Osteocyte (in vitro differentiated cells): ENCODE measurements at regions not wholly inside any gene's neighbourhood (a gene's known extent, or its start where the extent isn't known, plus 50 kb on each side); places are given as distances from the start of the nearest gene placed in this dataset.

ENCODE experiments used
- DNase-seq: peaks from one replicate; pipeline ENCODE4 v3.0.0; 2021; ENCODE audit warnings: mixed read lengths; ENCODE audit not compliant: unreplicated experiment; ENCODE audit errors: extremely low spot score
- H3K27ac Mint-ChIP-seq: one replicate; pipeline ENCODE4 v1.8.0; 2021; ENCODE audit warnings: mild to moderate bottlenecking, mixed read lengths; ENCODE audit not compliant: unreplicated experiment
- H3K27me3 Mint-ChIP-seq: one replicate; pipeline ENCODE4 v1.8.0; 2021; ENCODE audit warnings: mixed read lengths; ENCODE audit not compliant: unreplicated experiment
- H3K36me3 Mint-ChIP-seq: one replicate; pipeline ENCODE4 v1.8.0; 2021; ENCODE audit warnings: mixed read lengths; ENCODE audit not compliant: unreplicated experiment
- H3K4me1 Mint-ChIP-seq: one replicate; pipeline ENCODE4 v1.8.0; 2021; ENCODE audit warnings: mixed read lengths; ENCODE audit not compliant: unreplicated experiment
- H3K4me3 Mint-ChIP-seq: one replicate; pipeline ENCODE4 v1.8.0; 2021; ENCODE audit warnings: mild to moderate bottlenecking, moderate library complexity, mixed read lengths; ENCODE audit not compliant: unreplicated experiment
- H3K9me3 Mint-ChIP-seq: one replicate; pipeline ENCODE4 v1.8.0; 2021; ENCODE audit warnings: mixed read lengths; ENCODE audit not compliant: unreplicated experiment
- CTCF ChIP-seq: fragments of 200-600 bp; sonication (generic); IDR thresholded peaks from 2 replicates; pipeline ENCODE4 v1.5.0; 2021; ENCODE audit warnings: antibody characterized with exemption, mild to moderate bottlenecking, moderate library complexity

- H3K36me3 Mint-ChIP-seq: no peaks in the 10 kb centered on the region
- TF ChIP-seq CTCF: no peak
- no peak overlapping the region for H3K4me3 Mint-ChIP-seq
- no peak overlapping the region for H3K27ac Mint-ChIP-seq
- DNase-seq: no peak
- no peaks in the 10 kb centered on the region for H3K4me1 Mint-ChIP-seq
- H3K9me3 Mint-ChIP-seq: no peaks in the 10 kb centered on the region
- no peaks in the 10 kb centered on the region for H3K27me3 Mint-ChIP-seq
Measured at GRCh38 chr1:193741228-193741627, 554.8 kb upstream of the B3GALT2 start.

DNA sequence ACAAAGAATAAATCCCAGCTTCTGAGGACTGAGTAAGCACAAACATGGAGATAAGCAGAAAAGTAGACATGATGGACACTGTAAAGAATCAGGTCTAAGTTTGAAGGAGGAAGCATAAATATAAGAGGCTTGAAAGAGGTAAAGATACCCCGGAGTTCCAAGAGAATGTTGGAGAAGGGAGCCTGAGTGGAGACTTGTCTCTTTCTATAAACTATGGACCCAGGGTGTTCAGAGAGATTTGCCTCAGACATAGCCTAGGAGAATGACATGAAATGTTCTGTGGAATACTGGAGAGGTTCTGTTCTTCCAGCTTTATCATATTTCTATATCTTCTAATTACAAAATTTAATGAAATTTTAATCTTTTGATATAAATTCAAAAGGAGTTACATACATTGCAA is 554.3 kb upstream of the B3GALT2 start:
- Mint-ChIP-seq H3K36me3 (no peaks in the 10 kb centered on the region), H3K4me3 (no peak overlapping the region), H3K27me3 (no peaks in the 10 kb centered on the region), H3K4me1 (no peaks in the 10 kb centered on the region), H3K27ac (no peak overlapping the region), H3K9me3 (no peaks in the 10 kb centered on the region)
- no peak for TF ChIP-seq CTCF
- DNase-seq: no peak

- no peak for DNase-seq
- Mint-ChIP-seq H3K9me3 (no peaks in the 10 kb centered on the region), H3K4me1 (peaks cover 4% of the 10 kb centered on the region), H3K36me3 (no peaks in the 10 kb centered on the region), H3K27ac (no peak overlapping the region), H3K27me3 (no peaks in the 10 kb centered on the region), H3K4me3 (no peak overlapping the region)
- no peak for TF ChIP-seq CTCF
Measured at GRCh38 chr1:193736507-193736906, 550.1 kb upstream of the B3GALT2 start.

DNA sequence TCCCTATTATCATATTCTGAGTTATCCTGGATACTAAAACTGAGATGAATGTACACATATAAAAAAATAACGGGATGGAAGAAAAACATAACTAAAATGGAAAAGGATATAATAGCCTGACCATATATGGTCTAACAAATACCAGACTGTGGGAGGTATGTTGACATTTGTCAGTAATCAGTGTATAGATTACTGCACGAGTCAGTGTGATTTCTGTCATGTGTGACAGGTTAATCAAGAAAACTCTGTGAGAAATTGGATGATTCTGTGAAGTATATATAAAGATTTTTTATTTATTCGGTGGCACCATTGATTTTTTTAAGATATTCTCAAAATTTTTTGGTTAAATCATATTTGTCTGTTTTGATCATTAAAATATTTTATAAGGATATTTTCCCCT is 547.3 kb upstream of the B3GALT2 start:
- no peak for DNase-seq
- no peaks in the 10 kb centered on the region for H3K27me3 Mint-ChIP-seq
- H3K9me3 Mint-ChIP-seq: no peaks in the 10 kb centered on the region
- no peak for TF ChIP-seq CTCF
- H3K36me3 Mint-ChIP-seq: no peaks in the 10 kb centered on the region
- no peak overlapping the region for H3K27ac Mint-ChIP-seq
- no peak overlapping the region for H3K4me3 Mint-ChIP-seq
- H3K4me1 Mint-ChIP-seq: peaks cover 4% of the 10 kb centered on the region

GRCh38 chr1:193730017-193730416 is 543.6 kb upstream of the B3GALT2 start:
- Mint-ChIP-seq H3K9me3 (no peaks in the 10 kb centered on the region), H3K4me1 (peaks cover 6% of the 10 kb centered on the region), H3K27ac (no peak overlapping the region), H3K36me3 (no peaks in the 10 kb centered on the region), H3K4me3 (no peak overlapping the region), H3K27me3 (no peaks in the 10 kb centered on the region)
- DNase-seq: no peak
- no peak for TF ChIP-seq CTCF
